ENCODE measurements at regions not wholly inside any gene's neighbourhood (a gene's known extent, or its start where the extent isn't known, plus 50 kb on each side); places are given as distances from the start of the nearest gene placed in this dataset.
"Not testable (repeated sequence)": the region's sequence is repeated elsewhere in the genome, so short reads cannot be mapped to it uniquely, and the experiment has no call there.

- Histone ChIP-seq H3F3A (ENCODE audit: control insufficient read depth, insufficient read depth) (no peaks in the 10 kb centered on the region), H3K36me3 (ENCODE audit: control insufficient read depth, low read length) (no peaks in the 10 kb centered on the region), H3K79me2 (ENCODE audit: control insufficient read depth, low read length) (no peaks in the 10 kb centered on the region), H3K9me3 (ENCODE audit: control insufficient read depth, insufficient read depth, low read length) (no peaks in the 10 kb centered on the region), H3K4me1 (ENCODE audit: control insufficient read depth, low read length) (no peaks in the 10 kb centered on the region), H3K27me3 (ENCODE audit: control insufficient read depth, low read length) (no peaks in the 10 kb centered on the region), H3K4me2 (ENCODE audit: low read length) (no peak overlapping the region), H3K9me2 (replicated peaks; ENCODE audit: control insufficient read depth, low read length) (no peaks in the 10 kb centered on the region), H3K4me3 (ENCODE audit: low read length) (no peak overlapping the region), H4K20me1 (ENCODE audit: control insufficient read depth, insufficient read depth, low read depth, low read length) (no peaks in the 10 kb centered on the region), H3K27ac (ENCODE audit: low read depth, low read length) (no peak overlapping the region)
- no peak for TF ChIP-seq EZH2phosphoT487 (IDR thresholded peaks at IDR 0.05; ENCODE audit: borderline replicate concordance, low read length)
- TF ChIP-seq, protein P1, sequence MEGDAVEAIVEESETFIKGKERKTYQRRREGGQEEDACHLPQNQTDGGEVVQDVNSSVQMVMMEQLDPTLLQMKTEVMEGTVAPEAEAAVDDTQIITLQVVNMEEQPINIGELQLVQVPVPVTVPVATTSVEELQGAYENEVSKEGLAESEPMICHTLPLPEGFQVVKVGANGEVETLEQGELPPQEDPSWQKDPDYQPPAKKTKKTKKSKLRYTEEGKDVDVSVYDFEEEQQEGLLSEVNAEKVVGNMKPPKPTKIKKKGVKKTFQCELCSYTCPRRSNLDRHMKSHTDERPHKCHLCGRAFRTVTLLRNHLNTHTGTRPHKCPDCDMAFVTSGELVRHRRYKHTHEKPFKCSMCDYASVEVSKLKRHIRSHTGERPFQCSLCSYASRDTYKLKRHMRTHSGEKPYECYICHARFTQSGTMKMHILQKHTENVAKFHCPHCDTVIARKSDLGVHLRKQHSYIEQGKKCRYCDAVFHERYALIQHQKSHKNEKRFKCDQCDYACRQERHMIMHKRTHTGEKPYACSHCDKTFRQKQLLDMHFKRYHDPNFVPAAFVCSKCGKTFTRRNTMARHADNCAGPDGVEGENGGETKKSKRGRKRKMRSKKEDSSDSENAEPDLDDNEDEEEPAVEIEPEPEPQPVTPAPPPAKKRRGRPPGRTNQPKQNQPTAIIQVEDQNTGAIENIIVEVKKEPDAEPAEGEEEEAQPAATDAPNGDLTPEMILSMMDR (IDR thresholded peaks at IDR 0.05; ENCODE audit: low read depth, low read length, poor library complexity, severe bottlenecking): no peak
These were observed 635.6 kb downstream of the EPM2A start for GRCh38 chr6:145099713-145100112.

DNA sequence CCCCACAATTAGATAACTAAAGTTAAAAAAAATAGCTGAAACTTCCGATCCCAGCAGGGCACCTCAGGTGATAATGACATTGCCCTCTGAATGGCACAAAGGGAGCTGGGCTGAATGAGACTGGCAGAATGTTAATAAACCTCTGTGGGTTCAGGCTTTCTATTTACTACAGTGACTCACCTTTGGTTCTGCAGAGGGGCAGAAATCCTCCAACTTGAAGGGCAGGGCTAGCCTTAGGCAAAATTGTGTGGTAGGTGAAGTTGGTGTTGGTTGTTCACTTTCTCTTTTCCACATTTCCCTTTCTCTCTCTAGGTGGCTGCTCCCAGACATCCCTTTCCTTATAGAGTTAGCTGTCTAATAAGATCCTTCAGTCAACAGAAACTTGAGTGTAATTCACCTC is 625.2 kb downstream of the EPM2A start:
- no peaks in the 10 kb centered on the region for H3K9me2 ChIP-seq (replicated peaks; ENCODE audit: control insufficient read depth, low read length)
- no peaks in the 10 kb centered on the region for H3K36me3 ChIP-seq (ENCODE audit: control insufficient read depth, low read length)
- H3K4me2 ChIP-seq (ENCODE audit: low read length): no peak overlapping the region
- no peak overlapping the region for H3K4me3 ChIP-seq (ENCODE audit: low read length)
- H3K27me3 ChIP-seq (ENCODE audit: control insufficient read depth, low read length): no peaks in the 10 kb centered on the region
- H3K27ac ChIP-seq (ENCODE audit: low read depth, low read length): no peak overlapping the region
- TF ChIP-seq EZH2phosphoT487 (IDR thresholded peaks at IDR 0.05; ENCODE audit: borderline replicate concordance, low read length): no peak
- H3F3A ChIP-seq (ENCODE audit: control insufficient read depth, insufficient read depth): no peaks in the 10 kb centered on the region
- H3K79me2 ChIP-seq (ENCODE audit: control insufficient read depth, low read length): no peaks in the 10 kb centered on the region
- H3K9me3 ChIP-seq (ENCODE audit: control insufficient read depth, insufficient read depth, low read length): no peaks in the 10 kb centered on the region
- H4K20me1 ChIP-seq (ENCODE audit: control insufficient read depth, insufficient read depth, low read depth, low read length): no peaks in the 10 kb centered on the region
- H3K4me1 ChIP-seq (ENCODE audit: control insufficient read depth, low read length): no peaks in the 10 kb centered on the region

DNA sequence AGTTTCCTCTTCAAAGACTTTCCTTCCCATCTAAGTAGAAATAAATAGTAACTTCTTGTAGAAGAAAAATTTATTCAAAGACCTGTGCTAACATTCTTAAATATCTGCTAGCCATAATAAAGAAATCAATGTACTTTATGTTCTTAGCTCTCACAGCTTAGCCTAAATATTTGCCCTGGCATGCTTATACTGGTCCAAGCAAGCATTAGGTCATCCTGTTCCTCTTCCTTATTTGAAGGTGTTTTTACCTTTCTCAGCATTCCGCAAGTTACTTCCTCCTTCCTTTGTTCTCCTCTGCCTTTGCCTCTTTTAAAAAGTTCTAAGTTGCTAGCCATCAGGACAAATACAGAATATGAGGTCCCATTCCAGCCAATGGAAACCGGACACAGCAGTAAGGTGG is 623.9 kb downstream of the EPM2A start:
- H3K27ac ChIP-seq (ENCODE audit: low read depth, low read length); H3K4me2 ChIP-seq (ENCODE audit: low read length); H3K36me3 ChIP-seq (ENCODE audit: control insufficient read depth, low read length): not testable (repeated sequence)

DNA sequence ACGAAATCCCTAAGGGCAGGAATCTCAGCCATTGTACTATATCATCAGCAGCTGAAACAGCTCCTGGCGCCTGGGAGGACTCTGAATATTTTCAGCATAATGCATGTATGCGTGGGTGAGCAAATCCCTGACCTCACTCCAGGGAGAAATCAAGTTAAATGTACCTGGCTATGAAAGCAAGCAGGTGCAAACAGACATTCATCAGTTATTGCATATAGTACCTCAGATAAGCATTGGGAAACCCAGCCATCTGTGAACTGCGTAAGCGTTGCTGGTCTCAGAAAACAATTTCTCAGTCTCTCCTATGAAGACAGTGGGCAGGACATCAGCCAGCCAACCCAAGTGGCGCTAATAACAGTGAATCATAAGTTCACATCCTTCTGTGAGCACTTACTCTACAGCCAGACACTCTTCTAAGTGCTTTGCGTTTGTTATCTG is 622.6 kb downstream of the EPM2A start:
- no peaks in the 10 kb centered on the region for H3K36me3 ChIP-seq (ENCODE audit: control insufficient read depth, low read length)
- no peaks in the 10 kb centered on the region for H3F3A ChIP-seq (ENCODE audit: control insufficient read depth, insufficient read depth)
- H3K4me2 ChIP-seq (ENCODE audit: low read length): no peak overlapping the region
- no peak overlapping the region for H3K27ac ChIP-seq (ENCODE audit: low read depth, low read length)
- no peaks in the 10 kb centered on the region for H3K27me3 ChIP-seq (ENCODE audit: control insufficient read depth, low read length)
- no peaks in the 10 kb centered on the region for H4K20me1 ChIP-seq (ENCODE audit: control insufficient read depth, insufficient read depth, low read depth, low read length)
- H3K9me2 ChIP-seq (replicated peaks; ENCODE audit: control insufficient read depth, low read length): no peaks in the 10 kb centered on the region
- no peaks in the 10 kb centered on the region for H3K9me3 ChIP-seq (ENCODE audit: control insufficient read depth, insufficient read depth, low read length)
- H3K4me3 ChIP-seq (ENCODE audit: low read length): no peak overlapping the region
- H3K4me1 ChIP-seq (ENCODE audit: control insufficient read depth, low read length): no peaks in the 10 kb centered on the region
- TF ChIP-seq EZH2phosphoT487 (IDR thresholded peaks at IDR 0.05; ENCODE audit: borderline replicate concordance, low read length): no peak
- TF ChIP-seq, protein P1 (IDR thresholded peaks at IDR 0.05; ENCODE audit: low read depth, low read length, poor library complexity, severe bottlenecking): no peak
- no peaks in the 10 kb centered on the region for H3K79me2 ChIP-seq (ENCODE audit: control insufficient read depth, low read length)

More for the DNA sequence above, 623.9 kb downstream of the EPM2A start:
- not testable (repeated sequence) for H4K20me1 ChIP-seq (ENCODE audit: control insufficient read depth, insufficient read depth, low read depth, low read length); H3K79me2 ChIP-seq (ENCODE audit: control insufficient read depth, low read length); H3K9me3 ChIP-seq (ENCODE audit: control insufficient read depth, insufficient read depth, low read length); H3F3A ChIP-seq (ENCODE audit: control insufficient read depth, insufficient read depth); H3K27me3 ChIP-seq (ENCODE audit: control insufficient read depth, low read length); H3K4me3 ChIP-seq (ENCODE audit: low read length); H3K9me2 ChIP-seq (replicated peaks; ENCODE audit: control insufficient read depth, low read length); H3K4me1 ChIP-seq (ENCODE audit: control insufficient read depth, low read length)
